ENCODE measurements at regions not wholly inside any gene's neighbourhood (a gene's known extent, or its start where the extent isn't known, plus 50 kb on each side); places are given as distances from the start of the nearest gene placed in this dataset.

DNA sequence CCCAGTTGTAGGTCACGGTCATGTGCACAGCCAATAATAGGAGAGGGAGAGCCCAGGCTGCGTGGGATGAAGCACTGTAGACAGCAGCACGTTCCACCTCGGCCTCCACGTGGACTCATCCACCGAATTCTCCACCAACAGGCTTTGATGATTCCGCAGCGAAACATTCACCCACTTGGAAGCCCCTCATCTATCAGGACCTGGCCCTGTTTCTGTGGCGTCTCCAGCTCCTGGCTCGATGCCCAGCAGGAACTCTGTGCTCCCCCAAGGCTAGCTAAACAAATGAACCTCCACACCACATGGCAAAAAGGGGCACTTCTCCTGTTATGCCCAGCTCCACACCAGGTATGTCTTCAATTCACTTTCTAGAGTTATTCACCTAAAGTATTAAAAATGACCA, 237.9 kb upstream of the PDE10A start:
- TF ChIP-seq, protein P1, sequence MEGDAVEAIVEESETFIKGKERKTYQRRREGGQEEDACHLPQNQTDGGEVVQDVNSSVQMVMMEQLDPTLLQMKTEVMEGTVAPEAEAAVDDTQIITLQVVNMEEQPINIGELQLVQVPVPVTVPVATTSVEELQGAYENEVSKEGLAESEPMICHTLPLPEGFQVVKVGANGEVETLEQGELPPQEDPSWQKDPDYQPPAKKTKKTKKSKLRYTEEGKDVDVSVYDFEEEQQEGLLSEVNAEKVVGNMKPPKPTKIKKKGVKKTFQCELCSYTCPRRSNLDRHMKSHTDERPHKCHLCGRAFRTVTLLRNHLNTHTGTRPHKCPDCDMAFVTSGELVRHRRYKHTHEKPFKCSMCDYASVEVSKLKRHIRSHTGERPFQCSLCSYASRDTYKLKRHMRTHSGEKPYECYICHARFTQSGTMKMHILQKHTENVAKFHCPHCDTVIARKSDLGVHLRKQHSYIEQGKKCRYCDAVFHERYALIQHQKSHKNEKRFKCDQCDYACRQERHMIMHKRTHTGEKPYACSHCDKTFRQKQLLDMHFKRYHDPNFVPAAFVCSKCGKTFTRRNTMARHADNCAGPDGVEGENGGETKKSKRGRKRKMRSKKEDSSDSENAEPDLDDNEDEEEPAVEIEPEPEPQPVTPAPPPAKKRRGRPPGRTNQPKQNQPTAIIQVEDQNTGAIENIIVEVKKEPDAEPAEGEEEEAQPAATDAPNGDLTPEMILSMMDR (IDR thresholded peaks at IDR 0.05; ENCODE audit: low read depth, low read length) = no peak
- no peak overlapping the region for H3K4me3 ChIP-seq (ENCODE audit: low read depth, low read length)

DNA sequence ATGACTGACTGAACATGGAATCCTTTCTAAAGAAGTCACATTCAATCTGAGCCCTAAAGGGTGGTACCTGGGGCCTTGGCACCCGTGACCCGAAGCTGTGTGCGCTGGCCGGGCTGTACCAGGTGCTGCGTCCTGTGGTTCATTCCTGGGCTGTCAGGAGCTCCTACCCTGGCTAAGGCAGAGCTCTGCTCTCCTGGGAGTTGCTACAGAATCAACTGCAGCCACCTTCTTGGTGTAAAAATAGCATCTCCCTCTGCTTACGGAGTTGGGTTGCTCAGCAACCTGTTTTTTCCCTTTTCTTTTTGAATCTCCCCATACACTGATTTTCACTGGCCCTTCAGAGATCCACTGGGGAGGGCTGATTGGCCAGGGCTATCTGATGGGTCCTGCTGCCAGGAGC, 236.6 kb upstream of the PDE10A start:
- H3K4me3 ChIP-seq (ENCODE audit: low read depth, low read length) = no peak overlapping the region
- TF ChIP-seq, protein P1 (IDR thresholded peaks at IDR 0.05; ENCODE audit: low read depth, low read length) = no peak

DNA sequence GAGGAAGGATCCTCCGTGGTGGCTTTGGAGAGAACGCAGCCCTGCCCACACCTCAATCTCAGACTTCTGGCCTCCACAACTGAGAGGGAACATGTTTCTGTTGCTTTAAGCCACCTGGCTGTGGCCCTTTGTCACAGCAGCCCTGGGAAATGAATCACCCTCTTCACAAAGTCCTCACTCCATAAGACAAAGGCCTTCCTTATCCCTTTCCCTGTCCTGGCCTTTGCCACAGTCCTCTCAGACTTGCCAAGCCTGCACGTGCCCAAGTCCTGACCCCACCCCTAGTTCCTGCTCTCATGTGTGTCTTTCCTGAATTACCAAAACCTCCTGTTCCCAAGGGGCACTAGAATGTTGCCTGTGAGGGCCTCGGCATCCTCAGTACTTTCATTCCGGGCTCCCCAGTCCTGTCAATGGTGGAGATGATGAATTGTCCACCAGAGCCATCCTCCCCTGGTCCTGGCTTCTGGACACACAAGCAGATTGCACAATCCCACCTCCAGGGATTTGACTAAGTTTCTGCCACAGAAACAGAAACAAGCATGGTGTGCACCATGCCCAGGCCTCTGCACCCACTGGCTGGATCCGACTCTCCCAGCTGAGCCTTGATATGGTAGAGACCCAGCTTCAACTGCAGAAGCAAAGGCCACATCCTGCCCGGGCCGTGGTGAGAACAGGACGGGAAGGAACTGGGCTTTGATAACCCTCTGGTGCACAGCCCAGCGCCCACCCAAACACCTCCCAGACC, 232.6 kb upstream of the PDE10A start:
- TF ChIP-seq, protein P1 (IDR thresholded peaks at IDR 0.05; ENCODE audit: low read depth, low read length) = no peak
- no peak overlapping the region for H3K4me3 ChIP-seq (ENCODE audit: low read depth, low read length)

DNA sequence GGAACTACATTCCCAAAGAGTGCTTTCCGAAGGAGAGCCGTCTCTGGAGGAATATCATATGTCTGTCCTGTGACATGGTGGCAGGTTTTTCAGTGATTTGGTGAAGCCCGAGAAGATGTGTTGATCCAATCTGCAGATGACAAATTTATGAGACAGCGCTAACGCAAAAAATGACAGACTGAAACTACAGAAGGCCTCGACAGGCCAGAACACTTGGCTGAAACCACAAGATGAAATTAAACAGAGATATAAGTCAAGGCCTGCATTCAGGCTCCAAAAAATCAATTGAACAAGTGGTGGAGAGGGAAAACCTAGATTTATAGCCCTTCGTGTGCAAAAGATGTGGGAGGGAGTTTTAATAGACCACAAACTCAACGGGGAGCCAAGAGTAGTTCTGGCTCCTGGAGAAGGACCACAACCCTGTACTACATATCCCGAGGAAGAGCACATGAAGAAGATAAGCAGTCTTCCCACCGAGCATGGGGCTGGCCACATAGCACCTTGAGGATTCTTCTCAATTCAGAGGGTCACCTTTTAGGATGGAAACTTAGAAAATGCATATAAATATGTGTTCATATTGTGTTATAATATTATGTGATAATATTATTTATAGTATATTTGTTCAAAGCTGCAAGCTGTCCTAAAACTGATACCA, 231.3 kb upstream of the PDE10A start:
- no peak overlapping the region for H3K4me3 ChIP-seq (ENCODE audit: low read depth, low read length)
- TF ChIP-seq, protein P1 (IDR thresholded peaks at IDR 0.05; ENCODE audit: low read depth, low read length) = no peak

DNA sequence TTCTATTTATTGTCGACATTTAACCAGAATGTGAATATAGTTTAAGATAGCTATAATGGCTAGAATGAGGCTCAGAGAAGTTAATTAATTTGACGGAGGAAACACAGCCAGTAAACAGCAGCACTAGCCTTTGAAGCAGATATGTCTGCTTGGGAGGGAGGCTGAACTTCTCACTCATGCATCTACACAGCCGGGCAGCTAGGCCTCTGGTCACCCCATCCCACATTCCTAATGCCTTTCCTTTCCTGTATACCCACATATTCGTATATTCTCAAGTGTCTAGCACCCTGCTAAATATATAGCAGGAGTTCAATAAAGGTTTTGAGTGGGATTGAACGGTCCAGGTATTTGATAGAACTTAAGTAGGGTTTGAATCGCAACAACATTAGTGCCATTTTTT, 230.4 kb upstream of the PDE10A start:
- no peak overlapping the region for H3K4me3 ChIP-seq (ENCODE audit: low read depth, low read length)
- TF ChIP-seq, protein P1 (IDR thresholded peaks at IDR 0.05; ENCODE audit: low read depth, low read length) = no peak

DNA sequence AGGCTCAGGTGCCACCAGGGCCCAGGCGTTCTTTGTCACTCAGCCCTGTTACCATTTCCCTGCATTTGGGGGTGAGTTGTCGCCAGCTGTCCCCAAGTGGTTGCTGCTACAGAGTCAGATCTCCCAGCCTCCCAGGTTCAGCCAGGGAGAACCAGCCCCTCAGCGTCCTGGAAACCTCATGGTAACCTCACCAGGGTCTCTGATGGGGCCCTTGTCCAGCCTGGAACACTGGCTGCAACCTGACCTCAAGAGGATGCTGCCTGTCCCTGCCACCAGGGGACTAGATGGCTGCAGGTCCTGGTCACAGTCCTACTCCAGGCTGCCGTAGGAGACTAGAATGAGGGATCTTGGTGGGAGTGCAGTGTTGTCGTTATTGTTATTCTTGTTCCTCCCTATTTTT, 228.3 kb upstream of the PDE10A start:
- TF ChIP-seq, protein P1 (IDR thresholded peaks at IDR 0.05; ENCODE audit: low read depth, low read length) = no peak
- H3K4me3 ChIP-seq (ENCODE audit: low read depth, low read length) = no peak overlapping the region

DNA sequence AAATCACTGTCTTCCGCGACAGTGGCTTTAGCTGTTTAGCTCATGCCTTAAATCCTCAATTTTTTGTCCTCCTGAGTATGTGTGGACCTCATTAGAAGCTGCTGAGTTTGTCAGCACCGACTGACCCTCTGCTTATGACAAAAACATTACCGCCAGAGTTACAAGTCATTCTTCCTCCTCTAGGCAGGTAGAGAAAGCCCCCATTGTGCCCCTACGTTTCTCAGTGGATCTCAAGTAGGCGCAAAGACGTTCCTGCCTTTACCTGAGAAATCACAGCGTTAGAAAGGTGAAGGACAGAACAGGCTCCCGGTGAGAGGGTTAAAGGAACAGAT, 227.3 kb upstream of the PDE10A start:
- H3K4me3 ChIP-seq (ENCODE audit: low read depth, low read length) = no peak overlapping the region
- TF ChIP-seq, protein P1 (IDR thresholded peaks at IDR 0.05; ENCODE audit: low read depth, low read length) = no peak

Measured in WI38 (cell line).